Osteoblast (primary cell): ENCODE measurements at regions not wholly inside any gene's neighbourhood (a gene's known extent, or its start where the extent isn't known, plus 50 kb on each side); places are given as distances from the start of the nearest gene placed in this dataset.

Experiments
- DNase-seq: peaks from one replicate; pipeline ENCODE4 v3.0.0; 2011; ENCODE audit warnings: low spot score, mixed read lengths; ENCODE audit not compliant: insufficient read length; ENCODE audit errors: missing footprints
- H2AFZ ChIP-seq: 2 replicates; pipeline ENCODE4 v1.6.0; 2011; ENCODE audit warnings: mild to moderate bottlenecking, low read length
- H3K27ac ChIP-seq: 2 replicates; pipeline ENCODE4 v1.5.1; 2011; ENCODE audit warnings: mild to moderate bottlenecking, low read depth, low read length, moderate library complexity
- H3K27me3 ChIP-seq: 2 replicates; pipeline ENCODE4 v1.6.0; 2012; ENCODE audit warnings: mild to moderate bottlenecking, control low read depth, inconsistent platforms, low read length, moderate library complexity; ENCODE audit not compliant: insufficient read depth
- H3K36me3 ChIP-seq: 2 replicates; pipeline ENCODE4 v1.5.1; 2011; ENCODE audit warnings: mild to moderate bottlenecking, low read length, control low read depth, moderate library complexity; ENCODE audit not compliant: insufficient read depth
- H3K4me1 ChIP-seq: 2 replicates; pipeline ENCODE4 v1.5.1; 2011; ENCODE audit warnings: mild to moderate bottlenecking, low read length, control low read depth, moderate library complexity; ENCODE audit not compliant: insufficient read depth
- H3K4me2 ChIP-seq: 2 replicates; pipeline ENCODE4 v1.6.0; 2011; ENCODE audit warnings: mild to moderate bottlenecking, low read length; ENCODE audit not compliant: insufficient read depth
- H3K4me3 ChIP-seq: fragments of 200-600 bp; sonication (generic); 3 replicates; pipeline ENCODE4 v1.5.1; 2012; ENCODE audit warnings: mild to moderate bottlenecking, low read length, inconsistent platforms; ENCODE audit not compliant: insufficient read depth
- H3K79me2 ChIP-seq: 2 replicates; pipeline ENCODE4 v1.6.0; 2012; ENCODE audit warnings: mild to moderate bottlenecking, low read length, control low read depth, inconsistent platforms; ENCODE audit not compliant: insufficient read depth
- H3K9me3 ChIP-seq: 2 replicates; pipeline ENCODE4 v1.5.1; 2011; ENCODE audit warnings: low read depth, low read length, control low read depth
- H4K20me1 ChIP-seq: 2 replicates; pipeline ENCODE4 v1.6.0; 2012; ENCODE audit warnings: mild to moderate bottlenecking, low read length, control low read depth; ENCODE audit not compliant: insufficient read depth
- TF ChIP-seq, protein P1 (sequence below): IDR thresholded peaks from 2 replicates; pipeline ENCODE4 v1.5.1; 2011; ENCODE audit warnings: mild to moderate bottlenecking, low read depth, low read length, moderate library complexity; ENCODE audit errors: extremely low read depth

- H3K4me1 ChIP-seq, result peaks cover 12% of the 10 kb centered on the region
- H2AFZ ChIP-seq, result no peak overlapping the region
- DNase-seq, result no peak
- no peaks in the 10 kb centered on the region for H4K20me1 ChIP-seq
- no peaks in the 10 kb centered on the region for H3K79me2 ChIP-seq
- H3K4me3 ChIP-seq, result no peak overlapping the region
- H3K27me3 ChIP-seq, result no peaks in the 10 kb centered on the region
- H3K4me2 ChIP-seq, result no peak overlapping the region
- H3K9me3 ChIP-seq, result no peaks in the 10 kb centered on the region
- H3K27ac ChIP-seq, result no peak overlapping the region
- H3K36me3 ChIP-seq, result no peaks in the 10 kb centered on the region
- TF ChIP-seq, protein P1, sequence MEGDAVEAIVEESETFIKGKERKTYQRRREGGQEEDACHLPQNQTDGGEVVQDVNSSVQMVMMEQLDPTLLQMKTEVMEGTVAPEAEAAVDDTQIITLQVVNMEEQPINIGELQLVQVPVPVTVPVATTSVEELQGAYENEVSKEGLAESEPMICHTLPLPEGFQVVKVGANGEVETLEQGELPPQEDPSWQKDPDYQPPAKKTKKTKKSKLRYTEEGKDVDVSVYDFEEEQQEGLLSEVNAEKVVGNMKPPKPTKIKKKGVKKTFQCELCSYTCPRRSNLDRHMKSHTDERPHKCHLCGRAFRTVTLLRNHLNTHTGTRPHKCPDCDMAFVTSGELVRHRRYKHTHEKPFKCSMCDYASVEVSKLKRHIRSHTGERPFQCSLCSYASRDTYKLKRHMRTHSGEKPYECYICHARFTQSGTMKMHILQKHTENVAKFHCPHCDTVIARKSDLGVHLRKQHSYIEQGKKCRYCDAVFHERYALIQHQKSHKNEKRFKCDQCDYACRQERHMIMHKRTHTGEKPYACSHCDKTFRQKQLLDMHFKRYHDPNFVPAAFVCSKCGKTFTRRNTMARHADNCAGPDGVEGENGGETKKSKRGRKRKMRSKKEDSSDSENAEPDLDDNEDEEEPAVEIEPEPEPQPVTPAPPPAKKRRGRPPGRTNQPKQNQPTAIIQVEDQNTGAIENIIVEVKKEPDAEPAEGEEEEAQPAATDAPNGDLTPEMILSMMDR, result no peak
Observed at GRCh38 chr16:26981266-26981938, 85.3 kb upstream of the C16orf82 start.

- peaks cover 16% of the 10 kb centered on the region for H3K4me1 ChIP-seq
- no peaks in the 10 kb centered on the region for H3K9me3 ChIP-seq
- H3K4me3 ChIP-seq, result no peak overlapping the region
- TF ChIP-seq, protein P1, result no peak
- no peaks in the 10 kb centered on the region for H3K79me2 ChIP-seq
- H3K36me3 ChIP-seq, result no peaks in the 10 kb centered on the region
- no peak overlapping the region for H3K27ac ChIP-seq
- no peaks in the 10 kb centered on the region for H3K27me3 ChIP-seq
- no peak for DNase-seq
- no peaks in the 10 kb centered on the region for H4K20me1 ChIP-seq
- H2AFZ ChIP-seq, result no peak overlapping the region
- H3K4me2 ChIP-seq, result no peak overlapping the region
Observed at GRCh38 chr16:26982422-26982821, 84.3 kb upstream of the C16orf82 start.

GRCh38 chr16:26983426-26983825, 83.3 kb upstream of the C16orf82 start:
- Histone ChIP-seq H3K4me2 (no peak overlapping the region), H3K36me3 (no peaks in the 10 kb centered on the region), H3K9me3 (no peaks in the 10 kb centered on the region), H3K27ac (no peak overlapping the region), H4K20me1 (no peaks in the 10 kb centered on the region), H2AFZ (no peak overlapping the region), H3K4me1 (peaks cover 26% of the 10 kb centered on the region), H3K4me3 (no peak overlapping the region), H3K79me2 (no peaks in the 10 kb centered on the region), H3K27me3 (no peaks in the 10 kb centered on the region)
- TF ChIP-seq, protein P1, result no peak
- no peak for DNase-seq

- H3K9me3 ChIP-seq, result no peaks in the 10 kb centered on the region
- no peak overlapping the region for H3K4me2 ChIP-seq
- H3K4me3 ChIP-seq, result no peak overlapping the region
- peaks cover 26% of the 10 kb centered on the region for H3K4me1 ChIP-seq
- H3K27me3 ChIP-seq, result no peaks in the 10 kb centered on the region
- H4K20me1 ChIP-seq, result no peaks in the 10 kb centered on the region
- H2AFZ ChIP-seq, result no peak overlapping the region
- H3K36me3 ChIP-seq, result no peaks in the 10 kb centered on the region
- no peak overlapping the region for H3K27ac ChIP-seq
- no peaks in the 10 kb centered on the region for H3K79me2 ChIP-seq
- no peak for DNase-seq
- TF ChIP-seq, protein P1, result no peak
Observed at GRCh38 chr16:26985100-26986065, 81.3 kb upstream of the C16orf82 start.
